Tibial artery (tissue), 4 donors: ENCODE measurements at regions not wholly inside any gene's neighbourhood (a gene's known extent, or its start where the extent isn't known, plus 50 kb on each side); places are given as distances from the start of the nearest gene placed in this dataset.
A peak's percentile ranks its signal among the peaks of the same experiment; 100 is the strongest.

Experiments
- DNase-seq, 2 donors: peaks; one replicate each; pipeline ENCODE4 v3.0.0-alpha.2; 2019
- H3K27ac ChIP-seq, 2 donors: fragments of 200-600 bp; sonication (generic) in 1 of 2; 1 replicate in 1 of 2; 2 replicates in 1 of 2; pipeline ENCODE4 v1.5.1; 2018 to 2019; ENCODE audit warnings: mild to moderate bottlenecking in 1 of 2
- H3K27me3 ChIP-seq, 2 donors: fragments of 200-600 bp; sonication (generic) in 1 of 2; one replicate each; pipeline versions ENCODE4 v1.5.1 to v1.6.0; 2016 to 2019
- H3K36me3 ChIP-seq, 3 donors: fragments of 200-600 bp; sonication (generic) in 2 of 3; one replicate each; pipeline ENCODE4 v1.5.1; 2016 to 2019; ENCODE audit warnings: mild to moderate bottlenecking in 2 of 3
- H3K4me1 ChIP-seq, 4 donors: fragments of 200-600 bp; sonication (generic) in 2 of 4; 1 replicate in 3 of 4; 2 replicates in 1 of 4; pipeline ENCODE4 v1.5.1; 2016 to 2019
- H3K4me3 ChIP-seq, 2 donors: fragments of 200-600 bp; sonication (generic) in 1 of 2; 1 replicate in 1 of 2; 2 replicates in 1 of 2; pipeline ENCODE4 v1.5.1; 2018 to 2019; ENCODE audit warnings: mild to moderate bottlenecking in 2 of 2
- H3K9me3 ChIP-seq, 3 donors: fragments of 200-600 bp; sonication (generic) in 1 of 3; one replicate each; pipeline ENCODE4 v1.5.1; 2016 to 2019
- intact Hi-C: fragments of 100-400 bp; cut with DNase I; formaldehyde crosslinking; loops from one replicate; pipeline ENCODE4 v1.15.0; 2023; ENCODE audit warnings: low total_unique reads
- TF ChIP-seq, protein P1 (sequence below), 2 experiments: fragments of 200-600 bp in 1 of 2; fragments of 450-650 bp in 1 of 2; IDR thresholded peaks; one replicate each; pipeline ENCODE4 v1.5.1; 2017 to 2019; ENCODE audit warnings: antibody characterized with exemption in 2 of 2, mild to moderate bottlenecking in 1 of 2, moderate library complexity in 1 of 2

DNA sequence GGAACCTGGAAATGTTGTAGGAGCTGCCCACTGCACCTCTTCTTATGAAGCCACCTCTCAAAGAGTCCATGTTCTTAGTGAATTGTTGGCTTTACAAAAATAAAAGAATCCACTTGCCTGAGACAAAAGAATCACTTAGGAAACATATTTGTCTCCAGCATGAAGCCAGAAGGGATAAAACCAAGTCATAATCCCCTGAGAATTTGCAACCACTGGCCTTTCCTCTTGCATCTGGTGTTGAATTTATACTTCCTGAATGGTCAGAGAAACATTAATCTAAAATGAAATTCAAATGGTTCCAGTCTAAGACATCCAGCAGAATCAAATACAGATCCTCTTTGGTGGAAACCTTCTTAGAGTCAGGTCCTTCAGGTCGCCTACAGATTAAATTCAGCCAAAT lies 192.5 kb upstream of the ECI2 start:
- Histone ChIP-seq H3K4me1 (no peaks in the 10 kb centered on the region), H3K27me3 (no peaks in the 10 kb centered on the region), H3K36me3 (no peaks in the 10 kb centered on the region), H3K4me3 (no peak overlapping the region), H3K27ac (no peak overlapping the region), H3K9me3 (no peaks in the 10 kb centered on the region)
- intact Hi-C loops, result no loop called here
- TF ChIP-seq, protein P1, sequence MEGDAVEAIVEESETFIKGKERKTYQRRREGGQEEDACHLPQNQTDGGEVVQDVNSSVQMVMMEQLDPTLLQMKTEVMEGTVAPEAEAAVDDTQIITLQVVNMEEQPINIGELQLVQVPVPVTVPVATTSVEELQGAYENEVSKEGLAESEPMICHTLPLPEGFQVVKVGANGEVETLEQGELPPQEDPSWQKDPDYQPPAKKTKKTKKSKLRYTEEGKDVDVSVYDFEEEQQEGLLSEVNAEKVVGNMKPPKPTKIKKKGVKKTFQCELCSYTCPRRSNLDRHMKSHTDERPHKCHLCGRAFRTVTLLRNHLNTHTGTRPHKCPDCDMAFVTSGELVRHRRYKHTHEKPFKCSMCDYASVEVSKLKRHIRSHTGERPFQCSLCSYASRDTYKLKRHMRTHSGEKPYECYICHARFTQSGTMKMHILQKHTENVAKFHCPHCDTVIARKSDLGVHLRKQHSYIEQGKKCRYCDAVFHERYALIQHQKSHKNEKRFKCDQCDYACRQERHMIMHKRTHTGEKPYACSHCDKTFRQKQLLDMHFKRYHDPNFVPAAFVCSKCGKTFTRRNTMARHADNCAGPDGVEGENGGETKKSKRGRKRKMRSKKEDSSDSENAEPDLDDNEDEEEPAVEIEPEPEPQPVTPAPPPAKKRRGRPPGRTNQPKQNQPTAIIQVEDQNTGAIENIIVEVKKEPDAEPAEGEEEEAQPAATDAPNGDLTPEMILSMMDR (IDR thresholded peaks at IDR 0.05), result no peak
- DNase-seq, result no peak

DNA sequence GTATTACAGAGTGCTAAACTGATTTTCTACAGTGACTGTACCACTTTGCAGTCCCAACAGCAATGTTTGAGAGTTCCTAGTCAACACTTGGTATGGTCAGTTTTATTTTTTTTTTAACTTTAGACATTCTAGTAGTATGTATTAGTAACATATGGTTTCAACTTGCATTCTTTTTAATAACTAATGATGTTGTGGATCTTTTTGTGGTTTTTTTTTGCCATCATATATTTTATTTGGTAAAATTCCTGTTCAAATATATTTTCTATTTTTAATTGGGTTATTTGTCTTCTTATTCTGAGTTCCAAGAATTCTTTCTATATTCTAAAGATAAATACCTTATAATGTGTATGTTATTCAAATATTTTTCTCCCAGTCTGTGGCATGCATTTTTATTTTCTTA lies 189.4 kb upstream of the ECI2 start:
- no peak for DNase-seq
- intact Hi-C loops, result no loop called here

DNA sequence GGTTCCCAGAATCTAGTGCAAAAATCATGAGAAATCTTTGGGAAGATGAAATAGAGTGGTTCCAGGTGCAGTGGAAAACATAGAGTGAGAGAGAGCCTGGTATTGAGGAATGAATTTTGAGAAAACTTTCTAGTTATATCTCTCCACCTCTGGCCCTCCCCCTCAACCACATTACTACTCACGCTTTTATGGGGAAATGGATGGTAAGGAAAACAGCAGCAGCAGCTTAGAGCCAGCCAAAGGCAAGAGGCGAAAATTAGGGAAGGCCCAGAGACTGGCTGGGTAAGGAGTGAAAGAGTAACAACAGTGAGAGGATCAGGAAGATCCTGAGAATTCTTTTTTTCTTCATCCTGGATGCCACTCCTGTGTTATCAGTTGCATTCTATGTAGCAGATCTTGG lies 187.9 kb upstream of the ECI2 start:
- Histone ChIP-seq H3K36me3 (no peaks in the 10 kb centered on the region), H3K4me1 (peaks cover 0 to 10% (median 0%) of the 10 kb centered on the region in 4 donors), H3K27me3 (no peaks in the 10 kb centered on the region), H3K4me3 (no peak overlapping the region), H3K9me3 (no peaks in the 10 kb centered on the region), H3K27ac (no peak overlapping the region)
- no peak for DNase-seq
- TF ChIP-seq, protein P1 (IDR thresholded peaks at IDR 0.05), result no peak
- intact Hi-C loops, result no loop called here

More for the DNA sequence above, 189.4 kb upstream of the ECI2 start:
- Histone ChIP-seq H3K36me3 (no peaks in the 10 kb centered on the region), H3K27ac (no peak overlapping the region), H3K9me3 (no peaks in the 10 kb centered on the region), H3K4me3 (no peak overlapping the region), H3K4me1 (peaks cover 0 to 10% (median 0%) of the 10 kb centered on the region in 4 donors), H3K27me3 (no peaks in the 10 kb centered on the region)
- TF ChIP-seq, protein P1 (IDR thresholded peaks at IDR 0.05), result no peak

DNA sequence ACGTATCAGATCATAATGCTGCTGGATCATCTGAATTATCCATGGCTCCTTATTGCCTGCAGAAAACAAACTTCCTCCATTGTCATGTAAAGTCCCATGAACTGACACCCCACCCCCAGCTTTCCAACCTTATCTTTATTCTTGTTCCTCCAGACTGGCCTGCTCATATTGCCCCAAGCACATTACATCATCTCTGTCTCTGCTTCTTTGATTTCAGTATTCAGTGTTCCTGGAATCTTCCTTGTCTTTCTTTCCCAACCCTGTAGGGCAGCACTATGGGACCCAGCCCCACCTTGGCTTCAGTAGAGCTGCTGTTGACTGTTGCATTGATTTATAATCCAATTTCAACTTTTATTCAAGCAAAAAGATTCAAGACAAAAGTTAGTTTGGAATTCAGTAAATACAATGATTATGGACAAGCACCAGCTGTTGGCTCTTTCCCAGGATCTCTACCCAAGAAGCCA lies 187.5 kb upstream of the ECI2 start:
- TF ChIP-seq, protein P1 (IDR thresholded peaks at IDR 0.05), result no peak
- Histone ChIP-seq H3K4me3 (no peak overlapping the region), H3K9me3 (no peaks in the 10 kb centered on the region), H3K36me3 (no peaks in the 10 kb centered on the region), H3K27me3 (no peaks in the 10 kb centered on the region), H3K27ac (no peak overlapping the region), H3K4me1 (peaks cover 0 to 11% (median 0%) of the 10 kb centered on the region in 4 donors)
- peak in 1 of 2 donors; percentile 45 for DNase-seq
- intact Hi-C loops, result no loop called here

DNA sequence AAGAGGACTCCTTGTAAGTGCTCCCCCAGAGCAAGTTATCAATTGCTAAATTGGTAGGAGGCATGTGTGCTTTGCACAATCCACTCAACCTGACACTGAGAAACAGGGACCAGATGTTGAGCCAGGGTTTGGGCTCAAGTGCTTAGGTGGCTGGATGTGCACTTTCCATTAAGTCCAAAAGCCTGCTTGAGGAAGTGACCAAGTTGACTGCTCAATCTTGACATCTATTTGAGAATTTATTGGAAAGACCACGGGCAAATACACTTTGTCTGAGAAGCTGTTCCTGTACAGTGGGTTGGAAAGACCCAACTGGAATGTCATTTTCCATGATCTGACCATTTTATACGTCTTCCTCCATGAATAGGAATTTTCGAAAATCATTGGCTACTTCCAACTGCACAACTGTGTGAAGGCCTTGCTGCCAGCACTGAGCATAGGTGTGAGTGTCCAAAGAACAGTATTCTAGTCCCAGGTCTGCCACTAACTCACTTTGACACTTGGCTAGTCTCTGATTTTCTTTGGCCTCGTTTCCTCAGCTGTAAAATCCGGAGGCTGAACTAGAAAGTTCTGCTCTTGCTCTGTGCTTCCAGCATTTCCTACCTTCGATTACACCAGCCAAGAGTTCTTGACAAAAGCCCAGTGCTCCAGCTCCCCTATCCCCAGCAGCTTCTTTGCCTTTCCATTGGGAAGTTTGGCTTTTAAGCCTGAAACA lies 186.9 kb upstream of the ECI2 start:
- no peaks in the 10 kb centered on the region for H3K9me3 ChIP-seq
- no peak overlapping the region for H3K4me3 ChIP-seq
- H3K27me3 ChIP-seq, result no peaks in the 10 kb centered on the region
- TF ChIP-seq, protein P1 (IDR thresholded peaks at IDR 0.05), result no peak
- DNase-seq, result no peak
- no peaks in the 10 kb centered on the region for H3K36me3 ChIP-seq
- peaks cover 0 to 17% (median 0%) of the 10 kb centered on the region in 4 donors for H3K4me1 ChIP-seq
- no peak overlapping the region for H3K27ac ChIP-seq
- intact Hi-C loops, result no loop called here
